SK-N-SH (cell line): ENCODE measurements at regions not wholly inside any gene's neighbourhood (a gene's known extent, or its start where the extent isn't known, plus 50 kb on each side); places are given as distances from the start of the nearest gene placed in this dataset.

ENCODE experiments used
- CTCF ChIA-PET: fragments of 300-600, 350-600 bp; formaldehyde crosslinking; extraction: SDS; loops from one replicate; lab custom pipeline; 2021; lab: Yijun Ruan, JAX
- POLR2A ChIA-PET: fragments of 350-600 bp; sonication (Branson Sonifier 250); formaldehyde crosslinking; extraction: SDS; loops from one replicate; lab custom pipeline; 2020; ENCODE audit warnings: antibody characterized with exemption, inconsistent platforms; lab: Yijun Ruan, JAX
- DNase-seq: peaks from one replicate; pipeline ENCODE4 v3.0.0; 2012
- H2AFZ ChIP-seq: fragments of 200-600 bp; sonication (generic); 2 replicates; pipeline ENCODE4 v1.8.1; 2016; ENCODE audit warnings: antibody characterized with exemption, mild to moderate bottlenecking, low read depth
- H3F3A ChIP-seq: fragments of 200-600 bp; sonication (generic); replicated peaks from 2 replicates; pipeline ENCODE3; 2016; ENCODE audit warnings: antibody characterized with exemption, mild to moderate bottlenecking; ENCODE audit not compliant: insufficient read depth
- H3K27ac ChIP-seq, 2 experiments: fragments of 200-500 bp in 1 of 2; fragments of 200-600 bp in 1 of 2; sonication (Bioruptor generic) in 1 of 2; sonication (generic), shearing (Covaris generic) in 1 of 2; 2 replicates each; pipeline versions ENCODE4 v1.5.1 to v1.6.1; 2014 to 2016; ENCODE audit warnings: low read depth in 2 of 2, inconsistent platforms in 1 of 2, low read length in 1 of 2, mild to moderate bottlenecking in 1 of 2, mixed read lengths in 1 of 2
- H3K27me3 ChIP-seq: fragments of 200-600 bp; sonication (generic), shearing (Covaris generic); 2 replicates; pipeline ENCODE4 v1.6.1; 2016; ENCODE audit warnings: mixed run types; ENCODE audit not compliant: insufficient read depth
- H3K36me3 ChIP-seq, 2 experiments: fragments of 200-500 bp in 1 of 2; fragments of 200-600 bp in 1 of 2; sonication (Bioruptor generic) in 1 of 2; sonication (generic) in 1 of 2; replicated peaks in 1 of 2; 2 replicates each; pipeline versions ENCODE3 to v1.5.1; 2014 to 2016; ENCODE audit warnings: low read length in 1 of 2, mild to moderate bottlenecking in 1 of 2; ENCODE audit not compliant: insufficient read depth in 2 of 2, control insufficient read depth in 1 of 2
- H3K4me1 ChIP-seq, 2 experiments: fragments of 200-500 bp in 1 of 2; fragments of 200-600 bp in 1 of 2; sonication (Bioruptor generic) in 1 of 2; sonication (generic), shearing (Covaris generic) in 1 of 2; 2 replicates each; pipeline versions ENCODE4 v1.5.1 to v1.6.1; 2014 to 2016; ENCODE audit warnings: low read depth in 1 of 2, low read length in 1 of 2, mixed run types in 1 of 2; ENCODE audit not compliant: insufficient read depth in 2 of 2, control insufficient read depth in 1 of 2
- H3K4me2 ChIP-seq: fragments of 200-600 bp; sonication (generic), shearing (Covaris generic); 2 replicates; pipeline ENCODE4 v1.6.1; 2017; ENCODE audit warnings: mixed run types
- H3K4me3 ChIP-seq, 2 experiments: fragments of 200-500 bp in 1 of 2; fragments of 200-600 bp in 1 of 2; sonication (Bioruptor generic) in 1 of 2; sonication (generic), shearing (Covaris generic) in 1 of 2; 2 replicates each; pipeline versions ENCODE4 v1.5.1 to v1.8.1; 2014 to 2016; ENCODE audit warnings: low read depth in 2 of 2, inconsistent platforms in 1 of 2, low read length in 1 of 2, mild to moderate bottlenecking in 1 of 2, mixed read lengths in 1 of 2, moderate library complexity in 1 of 2
- H3K79me2 ChIP-seq: fragments of 200-600 bp; sonication (generic); 2 replicates; pipeline ENCODE4 v1.8.1; 2017; ENCODE audit warnings: mild to moderate bottlenecking; ENCODE audit not compliant: insufficient read depth
- H3K9ac ChIP-seq: fragments of 200-600 bp; sonication (generic); 2 replicates; pipeline ENCODE4 v1.6.1; 2017; ENCODE audit warnings: mixed run types
- H3K9me2 ChIP-seq: fragments of 200-600 bp; sonication (generic); 2 replicates; pipeline ENCODE4 v1.6.1; 2017; ENCODE audit warnings: mixed run types
- H3K9me3 ChIP-seq: fragments of 200-600 bp; sonication (generic); 2 replicates; pipeline ENCODE4 v1.6.1; 2017; ENCODE audit warnings: mixed run types, mild to moderate bottlenecking, moderate library complexity
- H4K20me1 ChIP-seq: fragments of 200-600 bp; sonication (generic); 2 replicates; pipeline ENCODE4 v1.6.1; 2017; ENCODE audit warnings: mild to moderate bottlenecking, mixed run types; ENCODE audit not compliant: insufficient read depth
- CHD2 ChIP-seq: fragments of 150-350 bp; IDR thresholded peaks from 2 replicates; pipeline ENCODE4 v1.6.1; 2018; ENCODE audit warnings: low read length; ENCODE audit not compliant: partially characterized antibody
- CTCF ChIP-seq: fragments of 200-600 bp; sonication (generic); IDR thresholded peaks from 2 replicates; pipeline ENCODE4 v1.6.1; 2017; ENCODE audit warnings: antibody characterized with exemption, mild to moderate bottlenecking, moderate library complexity
- POLR2AphosphoS5 ChIP-seq: IDR thresholded peaks from 2 replicates; pipeline ENCODE4 v1.6.1; 2012; ENCODE audit warnings: low read depth, low read length
- RAD21 ChIP-seq: IDR thresholded peaks from 2 replicates; pipeline ENCODE4 v1.6.1; 2012; ENCODE audit warnings: mild to moderate bottlenecking, low read length
- RCOR1 ChIP-seq: fragments of 150-350 bp; IDR thresholded peaks from 2 replicates; pipeline ENCODE4 v1.6.1; 2017; ENCODE audit warnings: antibody characterized with exemption, low read length
- RFX5 ChIP-seq: IDR thresholded peaks from 2 replicates; pipeline ENCODE4 v1.6.1; 2012; ENCODE audit warnings: mild to moderate bottlenecking, improper control_type of control experiment, low read length
- WGBS: methylation state at CpG from one replicate; pipeline ENCODE4 v1.1.6; 2017; ENCODE audit warnings: low lambda C conversion rate; 5-methylcytosine and 5-hydroxymethylcytosine counted together
- TF ChIP-seq, protein P1 (sequence below): fragments of 150-350 bp; IDR thresholded peaks from 2 replicates; pipeline ENCODE4 v1.6.1; 2017; ENCODE audit warnings: antibody characterized with exemption, low read length, low read depth, borderline replicate concordance
- TF ChIP-seq, protein P2 (sequence below): IDR thresholded peaks from 2 replicates; pipeline ENCODE4 v1.6.1; 2012; ENCODE audit warnings: mild to moderate bottlenecking, low read depth, low read length, moderate library complexity

DNA sequence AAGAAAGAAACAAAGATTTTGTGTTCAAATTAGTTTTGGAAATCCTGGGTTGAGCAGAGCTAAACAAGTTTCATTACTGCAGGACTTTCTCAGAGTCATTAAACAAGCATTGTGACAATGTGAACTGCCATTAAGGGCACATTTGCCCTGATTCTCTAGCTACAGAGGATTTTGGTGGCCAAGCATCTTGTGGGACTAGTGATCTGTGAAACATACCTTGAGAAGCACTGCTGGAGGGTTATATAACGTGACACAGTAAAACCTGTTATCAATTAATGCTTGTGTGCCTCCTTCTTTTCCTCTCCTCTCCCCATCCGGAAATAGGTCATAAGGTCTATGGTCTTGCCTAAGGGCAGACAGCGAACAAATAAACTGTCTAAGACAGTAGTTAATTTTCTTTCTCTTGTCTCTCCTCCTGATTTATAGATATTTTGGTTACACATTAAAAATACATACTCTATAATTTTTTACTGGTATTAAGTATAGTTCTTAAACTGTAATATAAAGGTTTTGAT, 167.3 kb upstream of the NANOGP8 start:
- TF ChIP-seq, protein P1, sequence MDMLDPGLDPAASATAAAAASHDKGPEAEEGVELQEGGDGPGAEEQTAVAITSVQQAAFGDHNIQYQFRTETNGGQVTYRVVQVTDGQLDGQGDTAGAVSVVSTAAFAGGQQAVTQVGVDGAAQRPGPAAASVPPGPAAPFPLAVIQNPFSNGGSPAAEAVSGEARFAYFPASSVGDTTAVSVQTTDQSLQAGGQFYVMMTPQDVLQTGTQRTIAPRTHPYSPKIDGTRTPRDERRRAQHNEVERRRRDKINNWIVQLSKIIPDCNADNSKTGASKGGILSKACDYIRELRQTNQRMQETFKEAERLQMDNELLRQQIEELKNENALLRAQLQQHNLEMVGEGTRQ = no peak
- TF ChIP-seq RCOR1 = no peak
- no peak for TF ChIP-seq RAD21
- no peak for TF ChIP-seq CTCF
- Histone ChIP-seq H3K27me3 (no peaks in the 10 kb centered on the region), H3K9ac (no peak overlapping the region), H3K4me1 (peaks cover 0 to 5% of the 10 kb centered on the region in 2 experiments; a peak in 2 of 4 replicates), H3K9me3 (no peaks in the 10 kb centered on the region), H3K79me2 (no peaks in the 10 kb centered on the region), H2AFZ (no peak overlapping the region), H3F3A (no peaks in the 10 kb centered on the region), H3K36me3 (peaks cover 0 to 3% of the 10 kb centered on the region in 2 experiments), H3K4me3 (no peak overlapping the region), H3K9me2 (no peaks in the 10 kb centered on the region), H4K20me1 (no peaks in the 10 kb centered on the region), H3K4me2 (no peak overlapping the region), H3K27ac (no peak overlapping the region)
- DNase-seq = peak; percentile 19
- POLR2A ChIA-PET = no interaction called here
- CTCF ChIA-PET = interaction anchor here (1.3 kb wide), 1 partner anchor 174 kb away, joined by 5 read pairs; no protein-coding TSS in a partner anchor
- WGBS = 69% methylated on average over 3 of the region's 3 CpGs

DNA sequence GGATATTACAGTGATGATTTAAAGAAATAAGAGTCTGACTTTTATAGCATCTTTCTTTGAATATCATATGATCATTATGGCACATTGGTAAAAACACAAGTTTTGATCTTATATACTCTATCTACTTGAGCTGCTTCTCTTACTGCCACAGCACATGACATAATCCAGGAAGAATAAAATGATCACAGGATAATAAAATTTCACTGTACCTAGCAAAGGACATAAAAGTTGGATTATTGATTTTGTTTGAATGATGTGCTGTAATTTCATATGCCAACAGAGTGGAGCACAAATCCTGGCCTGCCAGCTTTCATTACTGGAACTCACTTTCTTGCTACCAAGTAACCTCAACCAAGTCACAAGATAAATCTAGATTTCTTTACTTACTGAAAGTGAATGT, 162.1 kb upstream of the NANOGP8 start:
- Histone ChIP-seq H3K9me2 (no peaks in the 10 kb centered on the region), H3K9ac (no peak overlapping the region), H2AFZ (no peak overlapping the region), H3K4me3 (no peak overlapping the region), H4K20me1 (no peaks in the 10 kb centered on the region), H3K27ac (no peak overlapping the region), H3K4me2 (no peak overlapping the region), H3K27me3 (no peaks in the 10 kb centered on the region), H3K4me1 (no peaks in the 10 kb centered on the region), H3K36me3 (peaks cover 0 to 2% of the 10 kb centered on the region in 2 experiments), H3K79me2 (no peaks in the 10 kb centered on the region), H3F3A (no peaks in the 10 kb centered on the region), H3K9me3 (no peaks in the 10 kb centered on the region)
- CTCF ChIA-PET = no interaction called here
- POLR2A ChIA-PET = no interaction called here
- TF ChIP-seq, protein P2, sequence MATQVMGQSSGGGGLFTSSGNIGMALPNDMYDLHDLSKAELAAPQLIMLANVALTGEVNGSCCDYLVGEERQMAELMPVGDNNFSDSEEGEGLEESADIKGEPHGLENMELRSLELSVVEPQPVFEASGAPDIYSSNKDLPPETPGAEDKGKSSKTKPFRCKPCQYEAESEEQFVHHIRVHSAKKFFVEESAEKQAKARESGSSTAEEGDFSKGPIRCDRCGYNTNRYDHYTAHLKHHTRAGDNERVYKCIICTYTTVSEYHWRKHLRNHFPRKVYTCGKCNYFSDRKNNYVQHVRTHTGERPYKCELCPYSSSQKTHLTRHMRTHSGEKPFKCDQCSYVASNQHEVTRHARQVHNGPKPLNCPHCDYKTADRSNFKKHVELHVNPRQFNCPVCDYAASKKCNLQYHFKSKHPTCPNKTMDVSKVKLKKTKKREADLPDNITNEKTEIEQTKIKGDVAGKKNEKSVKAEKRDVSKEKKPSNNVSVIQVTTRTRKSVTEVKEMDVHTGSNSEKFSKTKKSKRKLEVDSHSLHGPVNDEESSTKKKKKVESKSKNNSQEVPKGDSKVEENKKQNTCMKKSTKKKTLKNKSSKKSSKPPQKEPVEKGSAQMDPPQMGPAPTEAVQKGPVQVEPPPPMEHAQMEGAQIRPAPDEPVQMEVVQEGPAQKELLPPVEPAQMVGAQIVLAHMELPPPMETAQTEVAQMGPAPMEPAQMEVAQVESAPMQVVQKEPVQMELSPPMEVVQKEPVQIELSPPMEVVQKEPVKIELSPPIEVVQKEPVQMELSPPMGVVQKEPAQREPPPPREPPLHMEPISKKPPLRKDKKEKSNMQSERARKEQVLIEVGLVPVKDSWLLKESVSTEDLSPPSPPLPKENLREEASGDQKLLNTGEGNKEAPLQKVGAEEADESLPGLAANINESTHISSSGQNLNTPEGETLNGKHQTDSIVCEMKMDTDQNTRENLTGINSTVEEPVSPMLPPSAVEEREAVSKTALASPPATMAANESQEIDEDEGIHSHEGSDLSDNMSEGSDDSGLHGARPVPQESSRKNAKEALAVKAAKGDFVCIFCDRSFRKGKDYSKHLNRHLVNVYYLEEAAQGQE = no peak
- no peak for TF ChIP-seq POLR2AphosphoS5
- TF ChIP-seq CHD2 = no peak
- TF ChIP-seq RFX5 = no peak
- DNase-seq = no peak
